Esophagus squamous epithelium (tissue), 4 donors: ENCODE measurements at regions not wholly inside any gene's neighbourhood (a gene's known extent, or its start where the extent isn't known, plus 50 kb on each side); places are given as distances from the start of the nearest gene placed in this dataset.

ENCODE experiments used
- POLR2A ChIP-seq, 4 donors: fragments of 450-650 bp; IDR thresholded peaks; one replicate each; pipeline ENCODE4 v1.6.1; 2017; ENCODE audit warnings: antibody characterized with exemption in 4 of 4, mild to moderate bottlenecking in 4 of 4, moderate library complexity in 3 of 4
- TF ChIP-seq, protein P1 (sequence below), 6 experiments: fragments of 450-650 bp in 4 of 6; fragments of 200-600 bp in 2 of 6; sonication (generic) in 2 of 6; IDR thresholded peaks; one replicate each; pipeline ENCODE4 v1.5.1; 2016 to 2019; ENCODE audit warnings: antibody characterized with exemption in 6 of 6, mild to moderate bottlenecking in 4 of 6, moderate library complexity in 4 of 6

DNA sequence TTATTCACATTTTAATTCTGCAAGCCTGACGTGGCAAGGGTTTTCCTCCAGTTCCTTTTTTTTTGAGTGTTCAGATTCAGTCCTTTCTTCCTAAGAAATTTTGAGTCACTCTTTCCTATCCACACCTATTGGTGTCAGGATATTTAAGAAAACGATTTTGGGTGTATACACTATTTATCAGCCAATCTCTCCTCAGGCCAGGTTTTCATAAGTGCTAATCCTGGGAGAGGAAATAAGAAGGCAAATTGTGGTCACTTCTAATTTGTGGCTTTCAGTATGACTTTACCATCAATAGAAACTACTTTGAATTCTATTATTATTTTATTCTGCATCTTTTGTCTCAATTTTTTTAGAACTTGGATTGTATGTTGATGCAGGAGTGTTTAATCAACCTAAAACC lies 174.4 kb downstream of the DSEL start:
- TF ChIP-seq POLR2A (IDR thresholded peaks at IDR 0.05): no peak
- TF ChIP-seq, protein P1, sequence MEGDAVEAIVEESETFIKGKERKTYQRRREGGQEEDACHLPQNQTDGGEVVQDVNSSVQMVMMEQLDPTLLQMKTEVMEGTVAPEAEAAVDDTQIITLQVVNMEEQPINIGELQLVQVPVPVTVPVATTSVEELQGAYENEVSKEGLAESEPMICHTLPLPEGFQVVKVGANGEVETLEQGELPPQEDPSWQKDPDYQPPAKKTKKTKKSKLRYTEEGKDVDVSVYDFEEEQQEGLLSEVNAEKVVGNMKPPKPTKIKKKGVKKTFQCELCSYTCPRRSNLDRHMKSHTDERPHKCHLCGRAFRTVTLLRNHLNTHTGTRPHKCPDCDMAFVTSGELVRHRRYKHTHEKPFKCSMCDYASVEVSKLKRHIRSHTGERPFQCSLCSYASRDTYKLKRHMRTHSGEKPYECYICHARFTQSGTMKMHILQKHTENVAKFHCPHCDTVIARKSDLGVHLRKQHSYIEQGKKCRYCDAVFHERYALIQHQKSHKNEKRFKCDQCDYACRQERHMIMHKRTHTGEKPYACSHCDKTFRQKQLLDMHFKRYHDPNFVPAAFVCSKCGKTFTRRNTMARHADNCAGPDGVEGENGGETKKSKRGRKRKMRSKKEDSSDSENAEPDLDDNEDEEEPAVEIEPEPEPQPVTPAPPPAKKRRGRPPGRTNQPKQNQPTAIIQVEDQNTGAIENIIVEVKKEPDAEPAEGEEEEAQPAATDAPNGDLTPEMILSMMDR (IDR thresholded peaks at IDR 0.05): no peak
